H9 (cell line): ENCODE measurements at regions not wholly inside any gene's neighbourhood (a gene's known extent, or its start where the extent isn't known, plus 50 kb on each side); places are given as distances from the start of the nearest gene placed in this dataset.

Experiments used
- DNase-seq: peaks from one replicate; pipeline ENCODE4 v3.0.0-alpha.2; 2017
- H2AFZ ChIP-seq: one replicate; pipeline ENCODE4 v1.6.1; 2013; ENCODE audit warnings: mild to moderate bottlenecking, low read length, control low read depth, moderate library complexity
- H2AK5ac ChIP-seq: 2 replicates; pipeline ENCODE4 v1.6.1; 2013; ENCODE audit warnings: low read length, control low read depth, mixed read lengths; ENCODE audit not compliant: insufficient read length
- H2BK120ac ChIP-seq: one replicate; pipeline ENCODE4 v1.6.1; 2013; ENCODE audit warnings: low read depth, mild to moderate bottlenecking, low read length, control low read depth, inconsistent platforms; ENCODE audit not compliant: poor library complexity, severe bottlenecking
- H2BK12ac ChIP-seq: 2 replicates; pipeline ENCODE4 v1.6.1; 2013; ENCODE audit warnings: low read length, control low read depth, mixed read lengths, low read depth; ENCODE audit not compliant: insufficient read length
- H2BK15ac ChIP-seq: 2 replicates; pipeline ENCODE4 v1.6.1; 2013; ENCODE audit warnings: low read depth, low read length, control low read depth
- H2BK20ac ChIP-seq: one replicate; pipeline ENCODE4 v1.6.1; 2013; ENCODE audit warnings: low read depth, mild to moderate bottlenecking, low read length, control low read depth, inconsistent platforms; ENCODE audit not compliant: poor library complexity, severe bottlenecking
- H2BK5ac ChIP-seq: 2 replicates; pipeline ENCODE4 v1.6.1; 2013; ENCODE audit warnings: low read length, control low read depth, mixed read lengths; ENCODE audit not compliant: insufficient read length
- H3K14ac ChIP-seq: 2 replicates; pipeline ENCODE4 v1.6.1; 2013; ENCODE audit warnings: low read length, control low read depth; ENCODE audit not compliant: insufficient read depth
- H3K18ac ChIP-seq: 2 replicates; pipeline ENCODE4 v1.6.1; 2013; ENCODE audit warnings: low read depth, mild to moderate bottlenecking, mixed read lengths, low read length, control low read depth; ENCODE audit not compliant: insufficient read length
- H3K23ac ChIP-seq: 2 replicates; pipeline ENCODE4 v1.6.1; 2013; ENCODE audit warnings: low read length, control low read depth, mixed read lengths, low read depth; ENCODE audit not compliant: insufficient read length
- H3K23me2 ChIP-seq: 2 replicates; pipeline ENCODE4 v1.6.1; 2013; ENCODE audit warnings: low read depth, mild to moderate bottlenecking, mixed read lengths, low read length, control low read depth; ENCODE audit not compliant: insufficient read length, poor library complexity, severe bottlenecking
- H3K27ac ChIP-seq: 2 replicates; pipeline ENCODE4 v1.5.1; 2013; ENCODE audit warnings: low read length, control low read depth, mixed read lengths, low read depth; ENCODE audit not compliant: insufficient read length
- H3K27me3 ChIP-seq: 2 replicates; pipeline ENCODE4 v1.6.1; 2013; ENCODE audit warnings: low read length, control low read depth, inconsistent platforms; ENCODE audit not compliant: insufficient read depth
- H3K4ac ChIP-seq: 2 replicates; pipeline ENCODE4 v1.6.1; 2013; ENCODE audit warnings: low read depth, mild to moderate bottlenecking, control low read depth, inconsistent platforms, low read length, moderate library complexity
- H3K4me1 ChIP-seq: 2 replicates; pipeline ENCODE4 v1.6.1; 2013; ENCODE audit warnings: low read length, control low read depth, inconsistent platforms; ENCODE audit not compliant: insufficient read depth
- H3K4me2 ChIP-seq: 2 replicates; pipeline ENCODE4 v1.6.1; 2013; ENCODE audit warnings: low read length, control low read depth, mixed read lengths; ENCODE audit not compliant: insufficient read length, insufficient read depth
- H3K56ac ChIP-seq: 2 replicates; pipeline ENCODE4 v1.6.1; 2013; ENCODE audit warnings: low read depth, mild to moderate bottlenecking, mixed read lengths, low read length, control low read depth; ENCODE audit not compliant: insufficient read length
- H3K79me1 ChIP-seq: 2 replicates; pipeline ENCODE4 v1.6.1; 2013; ENCODE audit warnings: low read depth, mild to moderate bottlenecking, moderate library complexity, low read length, control low read depth, inconsistent platforms; ENCODE audit not compliant: insufficient read depth, poor library complexity, severe bottlenecking
- H3K79me2 ChIP-seq: 2 replicates; pipeline ENCODE4 v1.6.1; 2013; ENCODE audit warnings: low read length, control low read depth, inconsistent platforms; ENCODE audit not compliant: insufficient read depth
- H3K9ac ChIP-seq: 2 replicates; pipeline ENCODE4 v1.6.1; 2013; ENCODE audit warnings: low read length, control low read depth, mixed read lengths; ENCODE audit not compliant: insufficient read length; ENCODE audit errors: extremely low read depth
- H3K9me3 ChIP-seq: one replicate; pipeline ENCODE4 v1.6.1; 2013; ENCODE audit warnings: low read depth, low read length, inconsistent platforms; ENCODE audit not compliant: control insufficient read depth
- H3T11ph ChIP-seq: one replicate; pipeline ENCODE4 v1.6.1; 2013; ENCODE audit warnings: mild to moderate bottlenecking, low read length, control low read depth, inconsistent platforms
- H4K20me1 ChIP-seq: one replicate; pipeline ENCODE4 v1.6.1; 2013; ENCODE audit not compliant: control insufficient read depth, insufficient read length, insufficient read depth
- H4K5ac ChIP-seq: 2 replicates; pipeline ENCODE4 v1.6.1; 2013; ENCODE audit warnings: low read depth, mild to moderate bottlenecking, mixed read lengths, low read length, control low read depth; ENCODE audit not compliant: insufficient read length
- H4K8ac ChIP-seq: replicated peaks from 2 replicates; pipeline ENCODE4 v1.6.1; 2013; ENCODE audit warnings: low read length, control low read depth, mixed read lengths, low read depth; ENCODE audit not compliant: insufficient read length
- H4K91ac ChIP-seq: 2 replicates; pipeline ENCODE4 v1.6.1; 2013; ENCODE audit warnings: low read depth, mild to moderate bottlenecking, moderate library complexity, mixed read lengths, low read length, control low read depth; ENCODE audit not compliant: insufficient read length
- H3K27ac Mint-ChIP-seq, 3 experiments: 2 replicates in 2 of 3; 3 replicates in 1 of 3; pipeline ENCODE4 v1.8.0; 2020 to 2021; ENCODE audit warnings: mixed read lengths in 3 of 3, mild to moderate bottlenecking in 1 of 3, moderate library complexity in 1 of 3
- H3K27me3 Mint-ChIP-seq: 2 replicates; pipeline ENCODE4 v1.8.0; 2021; ENCODE audit warnings: low read depth, mild to moderate bottlenecking, moderate library complexity, mixed read lengths
- H3K36me3 Mint-ChIP-seq, 3 experiments: 2 replicates in 2 of 3; 3 replicates in 1 of 3; pipeline ENCODE4 v1.8.0; 2020 to 2021; ENCODE audit warnings: low read depth in 3 of 3, mixed read lengths in 3 of 3; ENCODE audit not compliant: insufficient read depth in 1 of 3
- H3K4me1 Mint-ChIP-seq, 2 experiments: 2 replicates each; pipeline ENCODE4 v1.8.0; 2020; ENCODE audit warnings: mixed read lengths in 2 of 2
- H3K4me3 Mint-ChIP-seq, 2 experiments: 2 replicates in 1 of 2; 3 replicates in 1 of 2; pipeline ENCODE4 v1.8.0; 2020 to 2021; ENCODE audit warnings: mild to moderate bottlenecking in 2 of 2, mixed read lengths in 2 of 2, moderate library complexity in 1 of 2
- H3K9me3 Mint-ChIP-seq, 2 experiments: 2 replicates in 1 of 2; 3 replicates in 1 of 2; pipeline ENCODE4 v1.8.0; 2020; ENCODE audit warnings: mild to moderate bottlenecking in 2 of 2, mixed read lengths in 2 of 2, moderate library complexity in 1 of 2
- WGBS: extraction: QIAGEN DNeasy Blood & Tissue Kit; methylation state at CpG from one replicate; pipeline ENCODE4 v1.1.7; 2013; ENCODE audit warnings: missing lambda C conversion rate, low lambda C conversion rate, mixed read lengths; ENCODE audit not compliant: insufficient read length; ENCODE audit errors: extremely low coverage; 5-methylcytosine and 5-hydroxymethylcytosine counted together
- TF ChIP-seq, protein P1 (sequence below): fragments of 200-600 bp; sonication (generic); conservative IDR thresholded peaks from 3 replicates; pipeline ENCODE4 v1.8.0; 2021; ENCODE audit warnings: antibody characterized with exemption, mild to moderate bottlenecking

DNA sequence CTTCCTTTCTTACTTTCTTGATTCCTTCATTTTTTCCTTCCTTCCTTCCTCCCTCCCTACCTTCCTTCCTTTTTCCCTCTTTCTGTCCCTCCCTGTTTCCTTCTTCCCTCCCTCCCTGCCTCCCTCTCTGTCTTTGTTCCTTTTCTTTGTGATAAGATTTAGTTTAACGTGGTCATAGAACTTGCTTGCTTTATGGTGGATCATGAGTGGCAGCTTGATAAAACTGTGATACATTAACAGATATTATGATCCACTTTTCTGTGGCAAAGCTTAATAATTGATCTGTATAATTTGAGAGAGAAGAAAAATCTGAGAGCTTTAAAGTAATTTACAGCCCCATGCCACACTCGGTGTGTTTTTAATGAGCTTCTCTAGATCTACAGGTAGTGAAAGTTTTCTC, 280.5 kb downstream of the RNF144B start:
- H2BK20ac ChIP-seq, result no peak overlapping the region
- no peak overlapping the region for H2AFZ ChIP-seq
- no peak overlapping the region for H3K14ac ChIP-seq
- no peaks in the 10 kb centered on the region for H3K4me1 Mint-ChIP-seq
- no peak overlapping the region for H2AK5ac ChIP-seq
- no peaks in the 10 kb centered on the region for H4K20me1 ChIP-seq
- no peak overlapping the region for H3K4me3 Mint-ChIP-seq
- no peak overlapping the region for H4K5ac ChIP-seq
- H3K23me2 ChIP-seq, result no peaks in the 10 kb centered on the region
- H3K23ac ChIP-seq, result no peak overlapping the region
- H3K79me2 ChIP-seq, result no peaks in the 10 kb centered on the region
- H3K79me1 ChIP-seq, result no peaks in the 10 kb centered on the region
- no peak overlapping the region for H3K9ac ChIP-seq
- H3K27ac Mint-ChIP-seq, result no peak overlapping the region
- DNase-seq, result no peak
- no peak overlapping the region for H3K27ac ChIP-seq
- H2BK12ac ChIP-seq, result no peak overlapping the region
- no peak overlapping the region for H2BK120ac ChIP-seq
- H3K27me3 ChIP-seq, result no peaks in the 10 kb centered on the region
- WGBS, result no CpG with 5 or more reads among the region's 2 CpGs
- H3K9me3 Mint-ChIP-seq, result no peaks in the 10 kb centered on the region
- no peaks in the 10 kb centered on the region for H3K9me3 ChIP-seq
- TF ChIP-seq, protein P1, sequence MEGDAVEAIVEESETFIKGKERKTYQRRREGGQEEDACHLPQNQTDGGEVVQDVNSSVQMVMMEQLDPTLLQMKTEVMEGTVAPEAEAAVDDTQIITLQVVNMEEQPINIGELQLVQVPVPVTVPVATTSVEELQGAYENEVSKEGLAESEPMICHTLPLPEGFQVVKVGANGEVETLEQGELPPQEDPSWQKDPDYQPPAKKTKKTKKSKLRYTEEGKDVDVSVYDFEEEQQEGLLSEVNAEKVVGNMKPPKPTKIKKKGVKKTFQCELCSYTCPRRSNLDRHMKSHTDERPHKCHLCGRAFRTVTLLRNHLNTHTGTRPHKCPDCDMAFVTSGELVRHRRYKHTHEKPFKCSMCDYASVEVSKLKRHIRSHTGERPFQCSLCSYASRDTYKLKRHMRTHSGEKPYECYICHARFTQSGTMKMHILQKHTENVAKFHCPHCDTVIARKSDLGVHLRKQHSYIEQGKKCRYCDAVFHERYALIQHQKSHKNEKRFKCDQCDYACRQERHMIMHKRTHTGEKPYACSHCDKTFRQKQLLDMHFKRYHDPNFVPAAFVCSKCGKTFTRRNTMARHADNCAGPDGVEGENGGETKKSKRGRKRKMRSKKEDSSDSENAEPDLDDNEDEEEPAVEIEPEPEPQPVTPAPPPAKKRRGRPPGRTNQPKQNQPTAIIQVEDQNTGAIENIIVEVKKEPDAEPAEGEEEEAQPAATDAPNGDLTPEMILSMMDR, result no peak
- no peak overlapping the region for H4K91ac ChIP-seq
- H3K4ac ChIP-seq, result no peak overlapping the region
- no peaks in the 10 kb centered on the region for H3K4me1 ChIP-seq
- H4K8ac ChIP-seq, result no peak overlapping the region
- H3K56ac ChIP-seq, result no peak overlapping the region
- H3K18ac ChIP-seq, result no peak overlapping the region
- no peak overlapping the region for H3K4me2 ChIP-seq
- no peaks in the 10 kb centered on the region for H3K36me3 Mint-ChIP-seq
- H3T11ph ChIP-seq, result no peak overlapping the region
- H2BK5ac ChIP-seq, result no peak overlapping the region
- no peaks in the 10 kb centered on the region for H3K27me3 Mint-ChIP-seq
- H2BK15ac ChIP-seq, result no peak overlapping the region
